NCI-H1105 treated with DMSO at 0.1 percent for 48 hours (cell line): ENCODE measurements at regions not wholly inside any gene's neighbourhood (a gene's known extent, or its start where the extent isn't known, plus 50 kb on each side); places are given as distances from the start of the nearest gene placed in this dataset.

ENCODE experiments used
- DNase-seq: peaks from one replicate; lab custom pipeline; 2025; lab: John Stamatoyannopoulos, UW

- no peak for DNase-seq
These were observed 139.5 kb upstream of the BTBD3 start for GRCh38 chr20:11778206-11778570.

DNA sequence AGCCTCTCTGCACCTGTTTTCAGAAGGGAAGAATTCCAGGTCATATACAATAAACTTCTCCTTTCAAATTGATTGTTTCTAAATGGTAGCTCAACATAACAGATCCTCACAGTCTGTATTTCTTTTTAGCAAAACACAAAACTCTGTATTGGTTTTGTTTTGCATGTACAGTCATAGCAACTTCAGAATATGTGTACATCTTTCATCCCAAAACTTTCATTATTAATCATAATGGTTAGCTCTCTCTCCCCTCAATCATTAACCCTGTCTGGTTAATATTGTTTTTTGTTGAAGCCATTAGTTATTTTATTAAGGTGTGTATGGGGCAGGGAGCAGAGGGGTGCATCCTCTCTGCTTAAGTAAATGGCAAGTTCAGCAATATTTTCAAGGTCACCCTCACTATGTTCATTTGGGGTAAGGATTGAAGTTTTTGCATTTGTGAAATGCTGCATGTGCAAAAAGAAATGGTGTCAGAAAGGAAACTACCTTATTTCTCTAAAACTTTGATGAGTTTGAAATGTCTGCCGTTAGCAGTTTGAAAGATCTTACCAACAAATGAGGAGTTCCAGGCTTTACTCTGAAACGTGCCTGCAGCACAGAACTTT lies 136.8 kb upstream of the BTBD3 start:
- DNase-seq, result no peak

DNA sequence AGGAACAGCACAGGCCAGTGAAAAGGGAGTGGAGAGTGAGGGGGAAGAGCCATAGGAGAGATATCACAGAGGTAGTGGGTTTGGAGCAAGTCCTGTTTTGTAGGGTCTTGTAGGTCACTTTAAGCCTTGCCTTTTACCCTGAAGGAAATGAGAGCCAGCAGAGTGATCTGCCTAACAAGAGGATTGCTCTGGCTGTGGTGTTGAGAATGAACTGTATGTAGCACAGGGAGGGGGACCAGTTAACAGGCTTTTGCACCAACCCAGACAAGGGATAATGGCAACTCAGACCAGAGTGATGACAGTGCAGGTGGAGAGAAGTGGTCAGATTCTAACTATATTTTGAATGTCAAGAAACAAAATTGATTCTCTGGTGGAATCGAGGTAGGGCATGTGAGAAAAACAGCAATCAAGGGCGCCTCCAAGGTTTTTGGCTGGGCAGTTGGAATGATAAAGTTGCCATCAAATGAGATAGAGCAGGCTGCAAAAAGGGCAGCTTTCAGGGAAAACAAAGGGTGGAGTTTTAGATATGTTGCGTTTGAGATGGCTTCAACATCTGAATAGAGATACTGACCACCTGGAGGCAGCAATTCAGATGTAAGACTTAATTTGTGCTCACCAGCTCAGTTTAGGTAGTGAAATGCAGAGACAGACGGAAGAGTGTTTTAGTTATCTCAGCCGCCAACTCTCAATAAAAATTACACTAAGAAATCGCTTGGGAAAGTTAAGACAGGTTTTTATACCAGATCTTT lies 134.4 kb upstream of the BTBD3 start:
- no peak for DNase-seq

DNA sequence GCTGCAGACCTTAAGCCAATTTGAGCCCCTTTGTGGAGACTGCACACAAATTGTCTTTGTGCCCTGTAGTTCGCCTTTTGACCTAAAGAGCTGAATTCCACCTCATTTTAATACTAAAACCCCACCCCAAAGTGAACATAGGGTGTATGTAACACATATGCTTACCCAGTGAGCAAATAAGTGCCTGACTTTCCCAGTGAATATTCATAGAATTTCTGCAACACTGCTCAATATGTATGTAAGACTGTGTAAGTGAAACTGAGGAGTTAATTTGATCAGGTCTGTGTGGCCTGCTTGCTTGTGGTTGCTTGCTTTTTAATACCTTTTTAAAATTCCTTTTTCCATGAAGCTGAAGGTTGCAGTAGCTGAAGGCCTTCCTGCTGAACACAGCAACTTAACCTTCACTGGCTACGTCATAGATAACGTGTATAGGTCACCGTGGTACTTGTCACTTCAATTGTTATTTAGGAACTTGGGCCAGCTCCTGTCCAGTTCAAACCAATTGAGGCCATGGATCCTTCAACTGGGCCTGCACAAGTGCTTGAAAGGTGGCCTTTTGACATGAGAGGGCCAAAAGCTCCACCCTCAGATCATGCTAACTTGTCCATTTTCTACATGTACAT lies 131.7 kb upstream of the BTBD3 start:
- no peak for DNase-seq

- DNase-seq, result no peak
These were observed 127.6 kb upstream of the BTBD3 start for GRCh38 chr20:11790046-11790445.

GRCh38 chr20:11791316-11791715 lies 126.4 kb upstream of the BTBD3 start:
- DNase-seq, result no peak

DNA sequence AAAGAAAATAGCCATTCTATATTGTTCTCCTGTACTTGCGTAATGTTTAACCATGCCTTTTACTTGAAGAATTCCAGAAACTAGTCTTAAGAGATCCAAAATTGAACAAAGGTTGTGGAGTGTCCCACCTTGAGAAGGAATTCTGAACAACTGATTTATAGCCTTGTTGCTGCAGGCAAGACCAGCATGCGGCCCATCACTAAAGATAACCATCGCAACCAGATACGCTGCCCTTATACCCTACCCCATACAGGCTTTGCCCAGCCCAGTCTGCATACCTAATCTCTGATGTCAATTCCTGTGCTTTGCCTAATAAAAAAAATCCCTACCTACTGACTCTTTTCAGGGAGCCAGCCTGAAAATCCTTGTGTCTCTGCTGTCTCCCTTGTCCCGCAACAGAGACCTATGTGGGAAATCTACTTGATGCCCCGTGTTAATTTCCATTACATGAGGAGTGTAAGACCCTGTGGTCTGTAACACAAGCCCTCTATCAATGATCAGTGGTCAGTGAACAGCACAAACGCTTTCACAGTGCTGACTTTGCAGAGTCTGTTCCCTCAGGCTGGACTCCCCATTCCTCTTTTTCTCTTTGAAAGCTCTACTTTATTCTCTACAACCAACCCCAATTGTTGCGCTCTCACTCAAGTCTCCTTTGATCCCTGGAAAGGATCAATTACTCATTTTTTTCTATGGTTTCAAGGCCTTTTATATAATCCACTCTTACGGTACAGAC lies 125.7 kb upstream of the BTBD3 start:
- no peak for DNase-seq

- no peak for DNase-seq
These were observed 125.1 kb upstream of the BTBD3 start for GRCh38 chr20:11792568-11792953.

- no peak for DNase-seq
These were observed 123.2 kb upstream of the BTBD3 start for GRCh38 chr20:11794525-11794924.

- DNase-seq, result no peak
These were observed 122.5 kb upstream of the BTBD3 start for GRCh38 chr20:11795071-11795615.

GRCh38 chr20:11796026-11796425 lies 121.7 kb upstream of the BTBD3 start:
- DNase-seq, result no peak

DNA sequence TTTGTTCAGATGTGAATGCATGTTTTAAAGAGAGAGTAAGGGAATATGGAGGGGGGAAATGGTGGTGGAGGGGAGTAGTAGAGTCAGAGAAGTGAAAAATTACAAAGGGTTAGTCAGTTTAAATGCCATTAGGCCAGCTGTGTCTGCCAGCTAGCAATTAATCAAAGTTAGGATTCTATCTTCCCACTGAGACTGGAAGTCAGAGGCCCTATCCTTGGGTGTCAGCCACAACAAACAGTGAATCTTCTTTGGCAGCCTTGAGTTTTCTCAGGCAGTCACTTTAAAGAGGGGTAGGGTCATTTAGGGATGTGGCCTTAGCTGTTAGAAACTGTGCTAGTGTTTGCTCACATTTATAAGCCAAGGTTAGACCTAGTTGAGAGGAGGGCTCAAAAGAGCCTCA lies 120.5 kb upstream of the BTBD3 start:
- no peak for DNase-seq

DNA sequence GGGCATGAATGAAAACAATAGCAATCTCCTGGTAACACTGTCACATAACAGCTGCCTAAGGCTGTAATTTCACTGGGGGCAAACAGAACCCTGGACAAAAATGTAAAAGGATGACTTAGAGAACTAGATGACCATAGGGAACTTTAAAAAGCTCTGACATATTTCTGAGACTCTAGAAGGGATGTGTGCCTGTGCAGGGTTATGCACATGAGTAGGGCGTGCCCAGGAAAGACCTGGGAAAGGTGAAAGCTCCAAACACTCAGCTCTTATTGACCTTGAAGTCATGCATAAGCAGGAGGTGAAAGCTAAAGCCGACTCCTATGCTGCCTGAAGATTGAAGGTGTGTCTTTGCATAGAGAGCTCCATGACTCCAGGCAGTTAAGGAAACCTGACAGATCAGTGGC lies 118.4 kb upstream of the BTBD3 start:
- DNase-seq, result no peak

- DNase-seq, result no peak
These were observed 110.3 kb upstream of the BTBD3 start for GRCh38 chr20:11807054-11808048.

- DNase-seq, result no peak
These were observed 108.9 kb upstream of the BTBD3 start for GRCh38 chr20:11808841-11809240.

DNA sequence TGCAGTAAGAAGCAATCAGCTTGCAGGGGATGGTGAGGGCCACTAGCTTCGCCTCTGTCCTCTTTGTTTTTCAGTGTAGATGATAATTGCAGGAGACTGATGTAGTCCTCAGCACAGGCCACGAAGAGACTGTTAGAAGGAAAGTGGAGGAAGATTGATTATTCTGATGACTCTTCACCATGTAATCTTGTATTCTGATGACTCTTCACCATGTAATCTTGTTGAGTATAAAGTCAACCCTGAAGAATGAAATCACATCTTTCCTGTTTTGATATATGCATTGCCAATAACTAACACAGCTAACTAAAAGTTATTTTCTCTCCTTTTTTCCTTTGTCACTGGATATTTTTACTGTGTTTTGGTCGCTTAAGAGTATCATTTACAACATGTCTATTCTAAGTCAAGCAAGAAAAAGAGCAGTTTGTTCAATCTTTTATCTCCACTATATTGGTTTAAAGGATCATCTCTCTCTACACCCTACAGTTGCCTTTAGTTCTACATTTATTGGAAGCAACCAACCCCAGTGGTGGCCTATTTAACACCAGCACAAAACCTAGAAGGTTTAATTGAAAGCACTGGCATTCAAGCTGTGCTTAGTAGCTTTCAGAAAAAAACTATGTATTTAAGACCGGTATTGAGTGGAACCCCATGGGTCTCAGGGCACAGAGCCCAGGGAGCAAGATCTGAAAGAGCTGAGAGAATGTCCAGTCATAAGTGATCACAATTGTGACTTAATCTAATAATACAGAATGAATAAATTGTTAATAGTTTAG lies 107.2 kb upstream of the BTBD3 start:
- DNase-seq, result no peak

GRCh38 chr20:11813106-11813890 lies 104.4 kb upstream of the BTBD3 start:
- DNase-seq, result no peak

- DNase-seq, result no peak
These were observed 103.4 kb upstream of the BTBD3 start for GRCh38 chr20:11814267-11814666.

- no peak for DNase-seq
These were observed 96.9 kb upstream of the BTBD3 start for GRCh38 chr20:11820838-11821237.

- DNase-seq, result no peak
These were observed 95.2 kb upstream of the BTBD3 start for GRCh38 chr20:11822540-11822794.
